Ishikawa (cell line): ENCODE measurements at regions not wholly inside any gene's neighbourhood (a gene's known extent, or its start where the extent isn't known, plus 50 kb on each side); places are given as distances from the start of the nearest gene placed in this dataset.

ENCODE experiments used
- CEBPB ChIP-seq: IDR thresholded peaks from 2 replicates; pipeline ENCODE4 v1.6.1; 2012
- CREB1 ChIP-seq: IDR thresholded peaks from 2 replicates; pipeline ENCODE4 v1.6.1; 2012; ENCODE audit warnings: low read depth
- EGR1 ChIP-seq: IDR thresholded peaks from 2 replicates; pipeline ENCODE4 v1.6.1; 2012
- EP300 ChIP-seq: IDR thresholded peaks from 2 replicates; pipeline ENCODE4 v1.6.1; 2012; ENCODE audit warnings: borderline replicate concordance
- FOXM1 ChIP-seq: IDR thresholded peaks from 2 replicates; pipeline ENCODE4 v1.6.1; 2012; ENCODE audit warnings: low read depth, borderline replicate concordance
- MAX ChIP-seq: IDR thresholded peaks from 2 replicates; pipeline ENCODE4 v1.6.1; 2012
- NFIC ChIP-seq: IDR thresholded peaks from 2 replicates; pipeline ENCODE4 v1.6.1; 2012
- RAD21 ChIP-seq: IDR thresholded peaks from 2 replicates; pipeline ENCODE4 v1.6.1; 2012; ENCODE audit warnings: low read depth
- REST ChIP-seq: IDR thresholded peaks from 2 replicates; pipeline ENCODE4 v1.6.1; 2012; ENCODE audit warnings: low read depth, mild to moderate bottlenecking
- TAF1 ChIP-seq: IDR thresholded peaks from 2 replicates; pipeline ENCODE4 v1.6.1; 2012; ENCODE audit warnings: low read depth, mild to moderate bottlenecking
- TCF12 ChIP-seq: IDR thresholded peaks from 2 replicates; pipeline ENCODE4 v1.6.1; 2012; ENCODE audit warnings: low read depth
- TEAD4 ChIP-seq: IDR thresholded peaks from 2 replicates; pipeline ENCODE4 v1.6.1; 2012
- USF1 ChIP-seq: IDR thresholded peaks from 2 replicates; pipeline ENCODE4 v1.6.1; 2012
- YY1 ChIP-seq: IDR thresholded peaks from 2 replicates; pipeline ENCODE4 v1.6.1; 2012; ENCODE audit warnings: low read depth
- ZBTB7A ChIP-seq: IDR thresholded peaks from 2 replicates; pipeline ENCODE4 v1.6.1; 2012; ENCODE audit warnings: low read depth

GRCh38 chr5:158644301-158644700 is 455.4 kb downstream of the EBF1 start:
- TF ChIP-seq USF1 = no peak
- TF ChIP-seq RAD21 = no peak
- no peak for TF ChIP-seq FOXM1
- no peak for TF ChIP-seq CREB1
- no peak for TF ChIP-seq EGR1

GRCh38 chr5:158643840-158644239 is 455.9 kb downstream of the EBF1 start:
- TF ChIP-seq TEAD4 (no peak), MAX (no peak), USF1 (no peak), EP300 (no peak), TCF12 (no peak), NFIC (no peak), TAF1 (no peak), ZBTB7A (no peak), CREB1 (no peak), FOXM1 (no peak), CEBPB (no peak), YY1 (no peak), EGR1 (no peak), REST (no peak), RAD21 (no peak)

- TF ChIP-seq EGR1 (no peak), CREB1 (no peak), MAX (no peak), ZBTB7A (no peak), TAF1 (no peak), NFIC (no peak)
These were observed 456.8 kb downstream of the EBF1 start for GRCh38 chr5:158642879-158643278.

- TF ChIP-seq USF1 (no peak), TCF12 (no peak), CREB1 (no peak), ZBTB7A (no peak), NFIC (no peak), TEAD4 (no peak), YY1 (no peak), EP300 (no peak)
These were observed 458.7 kb downstream of the EBF1 start for GRCh38 chr5:158641016-158641415.

- TF ChIP-seq MAX = no peak
- TF ChIP-seq YY1 = no peak
- no peak for TF ChIP-seq ZBTB7A
- no peak for TF ChIP-seq TEAD4
- TF ChIP-seq RAD21 = no peak
- TF ChIP-seq EP300 = no peak
- no peak for TF ChIP-seq NFIC
- TF ChIP-seq CEBPB = no peak
- no peak for TF ChIP-seq CREB1
- TF ChIP-seq FOXM1 = no peak
These were observed 459.1 kb downstream of the EBF1 start for GRCh38 chr5:158640593-158640980.

GRCh38 chr5:158639881-158640592 is 459.7 kb downstream of the EBF1 start:
- no peak for TF ChIP-seq NFIC
- no peak for TF ChIP-seq CREB1
- TF ChIP-seq YY1 = no peak
- TF ChIP-seq EP300 = no peak

GRCh38 chr5:158638396-158638795 is 461.3 kb downstream of the EBF1 start:
- TF ChIP-seq ZBTB7A = no peak
- TF ChIP-seq TAF1 = no peak
- TF ChIP-seq CEBPB = no peak
- TF ChIP-seq TEAD4 = no peak
- TF ChIP-seq REST = no peak
- TF ChIP-seq TCF12 = no peak
- TF ChIP-seq USF1 = no peak
- TF ChIP-seq NFIC = no peak
- no peak for TF ChIP-seq YY1
- no peak for TF ChIP-seq EP300
- TF ChIP-seq MAX = no peak
- no peak for TF ChIP-seq EGR1
- TF ChIP-seq FOXM1 = no peak
- TF ChIP-seq CREB1 = no peak
- TF ChIP-seq RAD21 = no peak
